Esophagus muscularis mucosa (tissue), 4 donors: ENCODE measurements at regions not wholly inside any gene's neighbourhood (a gene's known extent, or its start where the extent isn't known, plus 50 kb on each side); places are given as distances from the start of the nearest gene placed in this dataset.

Source experiments
- DNase-seq: peaks from one replicate; pipeline ENCODE4 v3.0.0-alpha.2; 2017; ENCODE audit errors: extremely low spot score
- H3K27ac ChIP-seq, 4 donors: fragments of 200-600 bp; sonication (generic); replicated peaks in 1 of 4; 1 replicate in 3 of 4; 2 replicates in 1 of 4; pipeline ENCODE4 v1.5.1; 2016 to 2019; ENCODE audit warnings: mild to moderate bottlenecking in 1 of 4
- H3K27me3 ChIP-seq, 4 donors: fragments of 200-600 bp; sonication (generic); one replicate each; pipeline versions ENCODE4 v1.5.1 to v1.6.0; 2016 to 2019
- H3K36me3 ChIP-seq, 4 donors: fragments of 200-600 bp; sonication (generic); one replicate each; pipeline ENCODE4 v1.5.1; 2016 to 2019
- H3K4me1 ChIP-seq, 4 donors: fragments of 200-600 bp; sonication (generic); one replicate each; pipeline ENCODE4 v1.5.1; 2016 to 2019
- H3K4me3 ChIP-seq, 4 donors: fragments of 200-600 bp; sonication (generic); 1 replicate in 2 of 4; 2 replicates in 2 of 4; pipeline ENCODE4 v1.5.1; 2016 to 2019; ENCODE audit warnings: mild to moderate bottlenecking in 4 of 4, moderate library complexity in 1 of 4
- H3K9me3 ChIP-seq, 4 donors: fragments of 200-600 bp; sonication (generic); 1 replicate in 3 of 4; 2 replicates in 1 of 4; pipeline ENCODE4 v1.5.1; 2016 to 2019
- CTCF ChIP-seq, 3 experiments: fragments of 200-600 bp in 2 of 3; fragments of 450-650 bp in 1 of 3; sonication (generic) in 2 of 3; IDR thresholded peaks; one replicate each; pipeline ENCODE4 v1.5.1; 2017 to 2019; ENCODE audit warnings: antibody characterized with exemption in 3 of 3, mild to moderate bottlenecking in 2 of 3, moderate library complexity in 1 of 3
- EP300 ChIP-seq: sonication (generic); formaldehyde crosslinking; IDR thresholded peaks from one replicate; pipeline ENCODE4 v1.6.1; 2017; ENCODE audit warnings: antibody characterized with exemption
- POLR2A ChIP-seq: fragments of 450-650 bp; IDR thresholded peaks from one replicate; pipeline ENCODE4 v1.6.1; 2017; ENCODE audit warnings: antibody characterized with exemption, moderate library complexity, mild to moderate bottlenecking, low read depth
- POLR2AphosphoS5 ChIP-seq, 2 donors: sonication (generic); formaldehyde crosslinking; IDR thresholded peaks; one replicate each; pipeline ENCODE4 v1.6.1; 2017; ENCODE audit warnings: antibody characterized with exemption in 2 of 2
- WGBS: methylation state at CpG from one replicate; pipeline ENCODE4 v1.1.5; 2018; 5-methylcytosine and 5-hydroxymethylcytosine counted together
- intact Hi-C: fragments of 100-400 bp; cut with DNase I; formaldehyde crosslinking; loops from one replicate; pipeline ENCODE4 v1.15.1; 2023

GRCh38 chr13:80560609-80561008 is 219.7 kb upstream of the SPRY2 start:
- no peak for DNase-seq
- no peaks in the 10 kb centered on the region for H3K27me3 ChIP-seq
- TF ChIP-seq CTCF (IDR thresholded peaks at IDR 0.05) (no peak), POLR2AphosphoS5 (IDR thresholded peaks at IDR 0.05) (no peak), POLR2A (no peak), EP300 (no peak)
- H3K36me3 ChIP-seq = no peaks in the 10 kb centered on the region
- no peak overlapping the region for H3K4me3 ChIP-seq
- no peak overlapping the region for H3K27ac ChIP-seq
- no peaks in the 10 kb centered on the region for H3K9me3 ChIP-seq
- intact Hi-C loops = no loop called here
- no peaks in the 10 kb centered on the region for H3K4me1 ChIP-seq

GRCh38 chr13:80559944-80560343 is 219.0 kb upstream of the SPRY2 start:
- intact Hi-C loops = no loop called here
- Histone ChIP-seq H3K4me1 (no peaks in the 10 kb centered on the region), H3K4me3 (no peak overlapping the region), H3K36me3 (no peaks in the 10 kb centered on the region), H3K27ac (no peak overlapping the region), H3K9me3 (no peaks in the 10 kb centered on the region), H3K27me3 (no peaks in the 10 kb centered on the region)
- WGBS = 67% methylated on average over 5 of the region's 5 CpGs
- no peak for TF ChIP-seq EP300
- TF ChIP-seq CTCF (IDR thresholded peaks at IDR 0.05) = no peak
- no peak for DNase-seq

- H3K27ac ChIP-seq = no peak overlapping the region
- TF ChIP-seq POLR2A (no peak), EP300 (no peak), POLR2AphosphoS5 (IDR thresholded peaks at IDR 0.05) (no peak), CTCF (IDR thresholded peaks at IDR 0.05) (no peak)
- H3K4me1 ChIP-seq = no peaks in the 10 kb centered on the region
- no peaks in the 10 kb centered on the region for H3K36me3 ChIP-seq
- WGBS = 84% methylated on average over 4 of the region's 4 CpGs
- intact Hi-C loops = no loop called here
- DNase-seq = no peak
- H3K27me3 ChIP-seq = no peaks in the 10 kb centered on the region
- no peaks in the 10 kb centered on the region for H3K9me3 ChIP-seq
- H3K4me3 ChIP-seq = no peak overlapping the region
Measured at GRCh38 chr13:80558074-80558473, 217.1 kb upstream of the SPRY2 start.

GRCh38 chr13:80555796-80556678 is 215.1 kb upstream of the SPRY2 start:
- TF ChIP-seq CTCF (IDR thresholded peaks at IDR 0.05) (no peak), POLR2A (no peak), EP300 (no peak), POLR2AphosphoS5 (IDR thresholded peaks at IDR 0.05) (no peak)
- intact Hi-C loops = no loop called here
- Histone ChIP-seq H3K4me3 (no peak overlapping the region), H3K4me1 (peaks cover 0 to 5% (median 0%) of the 10 kb centered on the region in 4 donors), H3K36me3 (no peaks in the 10 kb centered on the region), H3K27ac (no peak overlapping the region), H3K27me3 (no peaks in the 10 kb centered on the region), H3K9me3 (no peaks in the 10 kb centered on the region)
- 61% methylated on average over 5 of the region's 5 CpGs for WGBS
- no peak for DNase-seq
